ENCODE measurements at regions not wholly inside any gene's neighbourhood (a gene's known extent, or its start where the extent isn't known, plus 50 kb on each side); places are given as distances from the start of the nearest gene placed in this dataset.

GRCh38 chr3:11718637-11719405 lies 75.1 kb upstream of the VGLL4 start:
- no peak for TF ChIP-seq CTCF (IDR thresholded peaks at IDR 0.05)
- no peak for TF ChIP-seq POLR2AphosphoS5 (IDR thresholded peaks at IDR 0.05)
